NCI-H1930 (cell line): ENCODE measurements at regions not wholly inside any gene's neighbourhood (a gene's known extent, or its start where the extent isn't known, plus 50 kb on each side); places are given as distances from the start of the nearest gene placed in this dataset.
"Not testable (repeated sequence)": the region's sequence is repeated elsewhere in the genome, so short reads cannot be mapped to it uniquely, and the experiment has no call there.

Experiments
- DNase-seq, 2 experiments: peaks; one replicate each; lab custom pipeline; 2025; lab: John Stamatoyannopoulos, UW

GRCh38 chr2:395886-396285, 108.0 kb upstream of the ALKAL2 start:
- DNase-seq: no peak

- no peak for DNase-seq
These were observed 106.1 kb upstream of the ALKAL2 start for GRCh38 chr2:393711-394696.

- no peak for DNase-seq
These were observed 105.0 kb upstream of the ALKAL2 start for GRCh38 chr2:392926-393280.

- DNase-seq: no peak
These were observed 104.5 kb upstream of the ALKAL2 start for GRCh38 chr2:392181-392925.

GRCh38 chr2:391696-392095, 103.8 kb upstream of the ALKAL2 start:
- DNase-seq: no peak

- no peak for DNase-seq
These were observed 103.1 kb upstream of the ALKAL2 start for GRCh38 chr2:390959-391358.

- DNase-seq: not testable (repeated sequence)
These were observed 102.1 kb upstream of the ALKAL2 start for GRCh38 chr2:389985-390384.

- DNase-seq: not testable (repeated sequence)
These were observed 100.9 kb upstream of the ALKAL2 start for GRCh38 chr2:388752-389151.

GRCh38 chr2:387980-388421, 100.1 kb upstream of the ALKAL2 start:
- no peak for DNase-seq

GRCh38 chr2:386406-387103, 98.7 kb upstream of the ALKAL2 start:
- DNase-seq: no peak

GRCh38 chr2:385785-386184, 97.9 kb upstream of the ALKAL2 start:
- no peak for DNase-seq

GRCh38 chr2:385061-385460, 97.2 kb upstream of the ALKAL2 start:
- DNase-seq: no peak

- DNase-seq: no peak
These were observed 96.0 kb upstream of the ALKAL2 start for GRCh38 chr2:383888-384287.

GRCh38 chr2:383178-383577, 95.3 kb upstream of the ALKAL2 start:
- DNase-seq: no peak

GRCh38 chr2:382728-383022, 94.8 kb upstream of the ALKAL2 start:
- DNase-seq: no peak

GRCh38 chr2:381941-382727, 94.2 kb upstream of the ALKAL2 start:
- DNase-seq: no peak

GRCh38 chr2:381181-381580, 93.3 kb upstream of the ALKAL2 start:
- no peak for DNase-seq

GRCh38 chr2:380772-381171, 92.9 kb upstream of the ALKAL2 start:
- no peak for DNase-seq

GRCh38 chr2:380221-380620, 92.3 kb upstream of the ALKAL2 start:
- no peak for DNase-seq

GRCh38 chr2:379778-380177, 91.9 kb upstream of the ALKAL2 start:
- DNase-seq: no peak

- no peak for DNase-seq
These were observed 90.5 kb upstream of the ALKAL2 start for GRCh38 chr2:378364-378763.

- DNase-seq: no peak
These were observed 89.5 kb upstream of the ALKAL2 start for GRCh38 chr2:377414-377813.
